ENCODE measurements at regions not wholly inside any gene's neighbourhood (a gene's known extent, or its start where the extent isn't known, plus 50 kb on each side); places are given as distances from the start of the nearest gene placed in this dataset.
"Not testable (repeated sequence)": the region's sequence is repeated elsewhere in the genome, so short reads cannot be mapped to it uniquely, and the experiment has no call there.

GRCh38 chr3:150328654-150329040 is 79.5 kb upstream of the TSC22D2 start:
- DNase-seq (ENCODE audit: low read depth), result no peak

DNA sequence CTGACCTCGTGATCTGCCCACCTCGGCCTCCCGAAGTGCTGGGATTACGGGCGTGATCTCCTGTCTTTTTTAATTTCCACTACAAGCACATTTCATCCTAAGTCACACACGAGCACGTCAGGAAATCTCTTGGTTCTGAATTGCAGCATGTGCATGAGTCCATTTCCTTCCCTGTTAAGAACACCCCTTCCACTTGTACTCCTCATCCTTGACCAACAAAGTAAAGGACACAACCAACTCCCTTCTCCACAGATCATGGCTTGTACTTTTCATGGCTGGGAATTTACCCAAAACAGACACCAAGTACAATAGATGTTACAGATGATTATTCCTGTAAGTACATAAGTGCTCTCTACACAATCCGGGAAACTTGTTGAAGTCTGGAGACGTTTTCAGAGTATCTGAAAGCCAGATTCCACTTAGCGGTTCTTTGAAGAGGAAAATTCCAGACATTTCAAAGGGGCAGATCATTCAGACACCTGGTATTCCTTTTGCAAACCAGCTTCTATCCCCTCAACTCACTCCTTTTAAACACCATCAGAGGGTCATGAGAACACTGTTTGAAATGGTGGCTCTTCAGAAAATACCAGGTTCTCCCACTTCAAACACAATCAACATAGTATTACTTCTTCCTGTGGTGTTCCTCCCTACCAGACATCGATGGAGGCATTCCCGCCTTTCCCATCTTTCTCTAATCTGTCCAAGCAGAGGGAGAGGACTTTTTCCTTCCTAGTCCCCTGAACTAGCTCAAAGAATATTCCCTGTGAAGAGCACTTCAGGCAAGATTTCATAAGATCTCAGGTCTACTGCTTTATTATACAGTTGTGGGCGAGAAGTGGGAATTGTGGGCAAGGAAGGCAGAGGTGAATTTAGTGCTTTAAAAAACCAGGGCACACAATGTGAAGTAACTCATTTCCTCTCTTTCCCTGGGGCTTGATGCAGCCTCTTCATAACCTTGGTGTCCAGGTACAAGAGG is 80.1 kb upstream of the TSC22D2 start:
- DNase-seq (ENCODE audit: low read depth), result no peak

- DNase-seq (ENCODE audit: low read depth), result no peak
Observed at GRCh38 chr3:150324788-150325187, 83.3 kb upstream of the TSC22D2 start.

DNA sequence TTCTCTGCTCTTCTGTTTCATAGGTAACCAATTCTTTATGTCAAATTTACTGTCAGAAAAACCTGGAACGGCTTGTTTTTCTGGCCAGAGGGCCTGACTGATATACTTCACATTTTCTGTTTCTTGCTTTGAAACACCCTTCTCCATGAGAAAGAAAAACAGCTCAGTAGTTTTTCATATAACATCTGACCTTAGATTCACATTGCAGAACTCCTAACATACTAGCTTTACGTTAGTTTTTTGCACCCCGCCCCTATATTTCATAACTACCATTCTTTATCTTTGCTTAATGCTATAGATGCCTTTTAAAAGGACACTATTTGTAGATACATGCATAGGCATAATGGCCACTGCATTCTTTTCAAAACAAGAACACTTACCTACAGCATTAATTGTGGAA is 83.9 kb upstream of the TSC22D2 start:
- DNase-seq (ENCODE audit: low read depth), result no peak

GRCh38 chr3:150323770-150324169 is 84.3 kb upstream of the TSC22D2 start:
- DNase-seq (ENCODE audit: low read depth), result no peak

DNA sequence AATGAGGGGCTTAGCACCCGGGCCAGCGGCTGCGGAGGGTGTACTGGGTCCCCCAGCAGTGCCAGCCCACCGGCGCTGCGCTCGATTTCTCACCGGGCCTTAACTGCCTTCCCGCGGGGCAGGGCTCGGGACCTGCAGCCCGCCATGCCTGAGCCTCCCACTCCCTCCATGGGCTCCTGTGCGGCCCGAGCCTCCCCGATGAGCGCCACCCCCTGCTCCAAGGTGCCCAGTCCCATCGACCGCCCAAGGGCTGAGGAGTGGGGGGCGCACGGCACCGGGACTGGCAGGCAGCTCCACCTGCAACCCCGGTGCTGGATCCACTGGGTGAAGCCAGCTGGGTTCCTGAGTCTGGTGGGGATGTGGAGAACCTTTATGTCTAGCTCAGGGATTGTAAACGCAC is 85.0 kb upstream of the TSC22D2 start:
- not testable (repeated sequence) for DNase-seq (ENCODE audit: low read depth)

DNA sequence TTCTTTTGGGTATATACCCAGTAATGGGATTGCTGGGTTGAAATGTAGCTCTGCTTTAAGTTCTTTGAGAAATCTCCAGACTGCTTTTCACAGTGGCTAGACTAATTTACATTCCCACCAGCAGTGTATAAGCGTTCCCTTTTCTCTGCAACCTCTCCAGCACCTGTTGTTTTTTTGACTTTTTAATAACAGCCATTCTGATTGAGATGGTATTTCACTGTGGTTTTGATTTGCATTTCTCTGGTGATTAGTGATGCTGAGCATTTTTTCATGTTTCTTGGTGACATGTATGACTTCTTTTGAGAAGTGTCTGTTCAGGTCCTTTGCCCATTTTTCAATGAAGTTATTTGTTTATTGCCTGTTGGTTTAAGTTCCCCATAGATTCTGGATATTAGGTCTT is 87.1 kb upstream of the TSC22D2 start:
- DNase-seq (ENCODE audit: low read depth), result not testable (repeated sequence)

GRCh38 chr3:150319900-150320299 is 88.2 kb upstream of the TSC22D2 start:
- DNase-seq (ENCODE audit: low read depth), result no peak

- no peak for DNase-seq (ENCODE audit: low read depth)
Observed at GRCh38 chr3:150317469-150317868, 90.6 kb upstream of the TSC22D2 start.

- no peak for DNase-seq (ENCODE audit: low read depth)
Observed at GRCh38 chr3:150315721-150316120, 92.4 kb upstream of the TSC22D2 start.

- DNase-seq (ENCODE audit: low read depth), result no peak
Observed at GRCh38 chr3:150314248-150315004, 93.7 kb upstream of the TSC22D2 start.

DNA sequence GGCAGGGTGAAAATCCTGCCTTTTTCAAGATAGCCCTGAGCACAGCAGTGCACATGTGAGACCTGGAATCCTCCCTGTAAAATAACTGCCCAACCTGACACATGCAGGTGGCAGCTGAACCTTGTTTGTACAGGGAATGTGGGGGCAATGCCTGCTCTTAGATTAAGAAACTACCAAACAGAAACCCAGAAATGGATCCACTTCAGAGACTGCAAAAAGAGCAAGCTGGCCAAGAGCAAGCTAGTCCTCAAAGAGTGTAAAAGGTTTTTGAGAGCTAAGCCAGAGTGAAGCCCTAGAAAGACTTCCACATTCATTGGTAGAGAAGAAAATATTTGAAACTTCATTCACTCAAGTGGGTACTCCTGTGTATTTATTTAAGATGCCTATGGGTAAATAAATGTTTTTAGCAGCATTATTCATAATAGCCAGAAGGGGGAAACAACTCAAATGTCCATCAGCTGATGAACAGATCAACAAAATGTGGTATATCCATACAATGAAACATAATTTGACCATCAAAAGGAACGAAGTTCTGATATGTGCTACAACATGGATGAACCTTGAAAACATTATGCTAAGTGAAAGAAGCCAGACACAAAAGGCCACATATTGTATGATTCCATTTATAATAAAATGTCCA is 96.0 kb upstream of the TSC22D2 start:
- DNase-seq (ENCODE audit: low read depth), result no peak

GRCh38 chr3:150311156-150311555 is 96.9 kb upstream of the TSC22D2 start:
- no peak for DNase-seq (ENCODE audit: low read depth)

DNA sequence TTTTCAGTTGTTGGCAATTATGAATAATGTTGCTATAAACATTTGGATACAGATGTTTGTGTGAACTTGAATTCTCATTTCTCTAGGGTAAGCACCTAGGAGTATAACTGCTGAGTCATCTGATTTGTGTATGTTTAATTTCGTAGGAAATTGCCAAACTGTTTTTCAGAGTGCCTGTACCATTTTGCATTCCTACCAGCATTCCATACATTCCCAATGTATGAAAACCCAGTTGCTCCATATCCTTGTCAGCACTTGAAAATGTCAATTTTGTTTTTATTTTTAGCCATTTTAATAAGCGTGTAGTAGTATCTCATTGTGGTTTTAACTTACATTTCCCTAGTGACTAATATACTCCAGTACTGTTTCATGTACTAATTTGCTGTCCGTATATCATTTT is 98.5 kb upstream of the TSC22D2 start:
- DNase-seq (ENCODE audit: low read depth), result no peak

GRCh38 chr3:150309257-150309542 is 98.9 kb upstream of the TSC22D2 start:
- DNase-seq (ENCODE audit: low read depth), result no peak

- no peak for DNase-seq (ENCODE audit: low read depth)
Observed at GRCh38 chr3:150308481-150309256, 99.4 kb upstream of the TSC22D2 start.

GRCh38 chr3:150308037-150308319 is 100.1 kb upstream of the TSC22D2 start:
- DNase-seq (ENCODE audit: low read depth), result no peak

GRCh38 chr3:150307311-150308036 is 100.6 kb upstream of the TSC22D2 start:
- DNase-seq (ENCODE audit: low read depth), result no peak

- no peak for DNase-seq (ENCODE audit: low read depth)
Observed at GRCh38 chr3:150306906-150307305, 101.2 kb upstream of the TSC22D2 start.

DNA sequence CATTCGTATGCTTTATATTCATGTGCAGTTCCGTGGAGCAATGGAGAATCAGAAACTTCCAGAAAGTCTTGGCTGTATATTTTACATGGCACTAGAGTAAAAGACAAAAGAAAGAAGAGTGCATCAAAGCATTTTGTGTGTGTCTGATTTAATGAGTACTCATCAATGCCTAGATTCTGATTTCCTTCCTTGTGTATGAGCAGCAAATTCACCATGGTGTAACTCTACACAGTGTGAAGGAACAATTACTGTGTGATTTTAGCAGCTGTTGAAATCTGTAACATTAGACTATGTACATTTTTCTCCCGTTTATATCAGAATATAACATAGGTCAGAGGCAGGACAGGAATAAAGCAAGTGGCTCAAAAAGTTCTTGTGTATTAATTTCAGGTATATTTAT is 102.0 kb upstream of the TSC22D2 start:
- no peak for DNase-seq (ENCODE audit: low read depth)

DNA sequence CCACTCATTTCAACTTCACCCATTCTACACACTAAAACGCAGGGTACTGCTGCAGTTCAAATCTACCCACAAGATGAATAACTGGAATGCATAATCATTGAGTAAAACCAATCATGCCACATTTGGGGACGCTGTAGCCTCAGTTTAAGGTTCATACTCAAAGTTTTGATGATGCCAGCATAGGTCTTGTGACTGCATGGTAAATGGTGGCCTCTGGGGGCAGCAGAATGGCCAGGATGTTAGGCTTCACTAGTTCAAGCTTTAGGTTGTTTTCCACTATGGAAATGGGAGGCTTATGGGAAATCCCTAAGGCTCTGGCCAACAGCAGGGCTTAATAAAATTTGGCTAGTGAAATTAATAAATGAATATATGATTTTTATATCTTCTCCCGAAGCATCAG is 104.3 kb upstream of the TSC22D2 start:
- no peak for DNase-seq (ENCODE audit: low read depth)

- DNase-seq (ENCODE audit: low read depth), result no peak
Observed at GRCh38 chr3:150302246-150302645, 105.9 kb upstream of the TSC22D2 start.

Data from activated T-cell treated with anti-CD3 and anti-CD28 coated beads for 24 hours (primary cell).